ENCODE measurements at regions not wholly inside any gene's neighbourhood (a gene's known extent, or its start where the extent isn't known, plus 50 kb on each side); places are given as distances from the start of the nearest gene placed in this dataset.

DNA sequence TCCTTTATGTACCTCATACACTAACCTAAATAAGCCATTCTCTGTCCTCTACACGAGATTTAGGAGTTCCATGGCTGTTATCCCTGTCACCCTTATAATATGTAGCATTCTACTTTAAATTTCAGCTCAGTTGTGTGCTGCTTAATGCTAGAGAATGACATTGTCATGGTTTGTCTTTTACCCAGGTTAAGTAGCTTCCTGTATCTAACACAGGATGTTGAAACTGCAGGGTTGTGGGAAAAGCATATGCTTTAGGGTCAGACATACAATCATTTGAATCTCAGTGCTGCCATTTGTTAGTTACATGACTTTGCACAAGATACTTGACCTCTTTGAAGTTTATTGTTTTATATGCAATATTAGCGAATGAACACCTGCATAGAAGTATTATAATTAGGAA, 235.1 kb upstream of the CACNA2D1 start:
- no peaks in the 10 kb centered on the region for H3K9me3 ChIP-seq (replicated peaks; ENCODE audit: control insufficient read depth, insufficient read depth, low read length)
- ChIA-PET CTCF (no interaction called here), POLR2A (no interaction called here)
- TF ChIP-seq MYC (IDR thresholded peaks at IDR 0.05; ENCODE audit: low read depth, low read length) (no peak), JUN (IDR thresholded peaks at IDR 0.05; ENCODE audit: borderline replicate concordance, insufficient read depth, insufficient read length, low read depth) (no peak), POLR2A (IDR thresholded peaks at IDR 0.05; ENCODE audit: low read depth, low read length) (no peak)
- TF ChIP-seq, protein P1, sequence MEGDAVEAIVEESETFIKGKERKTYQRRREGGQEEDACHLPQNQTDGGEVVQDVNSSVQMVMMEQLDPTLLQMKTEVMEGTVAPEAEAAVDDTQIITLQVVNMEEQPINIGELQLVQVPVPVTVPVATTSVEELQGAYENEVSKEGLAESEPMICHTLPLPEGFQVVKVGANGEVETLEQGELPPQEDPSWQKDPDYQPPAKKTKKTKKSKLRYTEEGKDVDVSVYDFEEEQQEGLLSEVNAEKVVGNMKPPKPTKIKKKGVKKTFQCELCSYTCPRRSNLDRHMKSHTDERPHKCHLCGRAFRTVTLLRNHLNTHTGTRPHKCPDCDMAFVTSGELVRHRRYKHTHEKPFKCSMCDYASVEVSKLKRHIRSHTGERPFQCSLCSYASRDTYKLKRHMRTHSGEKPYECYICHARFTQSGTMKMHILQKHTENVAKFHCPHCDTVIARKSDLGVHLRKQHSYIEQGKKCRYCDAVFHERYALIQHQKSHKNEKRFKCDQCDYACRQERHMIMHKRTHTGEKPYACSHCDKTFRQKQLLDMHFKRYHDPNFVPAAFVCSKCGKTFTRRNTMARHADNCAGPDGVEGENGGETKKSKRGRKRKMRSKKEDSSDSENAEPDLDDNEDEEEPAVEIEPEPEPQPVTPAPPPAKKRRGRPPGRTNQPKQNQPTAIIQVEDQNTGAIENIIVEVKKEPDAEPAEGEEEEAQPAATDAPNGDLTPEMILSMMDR (IDR thresholded peaks at IDR 0.05; ENCODE audit: extremely low read depth in 1 of 2, insufficient read depth in 1 of 2, low read depth in 1 of 2, low read length in 2 of 2): no peak
- H3K9me1 ChIP-seq (replicated peaks; ENCODE audit: control insufficient read depth, extremely low read depth, insufficient read depth, low read length): no peaks in the 10 kb centered on the region
- no peaks in the 10 kb centered on the region for H3K4me1 ChIP-seq (ENCODE audit: control insufficient read depth, extremely low read depth, insufficient read depth, low read length)
- no peak for FAIRE-seq
- no TSS peak for BruUV-seq (replicated peaks)
- DNase-seq (ENCODE audit: low read depth, low spot score): no peak
- H3K4me3 ChIP-seq (replicated peaks in 1 of 3; ENCODE audit: insufficient read depth in 1 of 3, low read depth in 1 of 3, low read length in 3 of 3): no peak overlapping the region
- no peak overlapping the region for H3K27ac ChIP-seq (ENCODE audit: insufficient read depth, low read depth, low read length)
- dilution Hi-C loops (cut with MboI; ENCODE audit: extremely low pct_ligation_motif_present, low sequenced_read_pairs): no loop called here
- no peak overlapping the region for H3K9ac ChIP-seq (replicated peaks; ENCODE audit: extremely low read depth, insufficient read depth, low read length)
- intact Hi-C loops (cut with micrococcal nuclease): no loop called here
- no peaks in the 10 kb centered on the region for H3K27me3 ChIP-seq (ENCODE audit: control insufficient read depth in 2 of 2, insufficient read depth in 2 of 2, low read length in 2 of 2)
- no peak overlapping the region for H2AFZ ChIP-seq (ENCODE audit: low read depth, low read length)
- H3K79me2 ChIP-seq (ENCODE audit: control insufficient read depth, insufficient read depth, low read length): no peaks in the 10 kb centered on the region
- no peak overlapping the region for H3K4me2 ChIP-seq (ENCODE audit: insufficient read depth, low read length)
- H3K36me3 ChIP-seq (ENCODE audit: control insufficient read depth in 2 of 2, extremely low read depth in 1 of 2, insufficient read depth in 2 of 2, low read length in 2 of 2): no peaks in the 10 kb centered on the region
- no peaks in the 10 kb centered on the region for H4K20me1 ChIP-seq (replicated peaks; ENCODE audit: control insufficient read depth, extremely low read depth, insufficient read depth, low read length)

DNA sequence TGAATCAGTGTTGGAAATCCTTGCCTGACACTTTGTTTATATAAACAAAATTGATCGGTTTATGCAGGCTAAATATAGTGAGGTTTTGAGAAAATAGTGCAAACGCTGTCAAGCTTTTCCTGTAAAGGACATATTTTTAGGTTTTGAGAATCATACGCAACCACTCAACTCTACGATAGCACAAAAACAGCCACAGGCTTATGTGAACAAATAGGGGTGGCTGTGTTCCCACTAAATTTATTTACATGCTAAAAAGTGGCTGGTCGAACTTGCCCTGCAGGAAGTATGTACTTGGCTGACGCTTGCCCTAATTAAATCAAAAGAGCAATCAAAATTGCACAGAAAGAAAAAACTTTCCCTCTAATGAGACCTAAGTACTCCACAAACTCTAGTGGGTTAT, 234.7 kb upstream of the CACNA2D1 start:
- Histone ChIP-seq H4K20me1 (replicated peaks; ENCODE audit: control insufficient read depth, extremely low read depth, insufficient read depth, low read length) (no peaks in the 10 kb centered on the region), H3K27ac (ENCODE audit: insufficient read depth, low read depth, low read length) (no peak overlapping the region), H3K4me3 (replicated peaks in 1 of 3; ENCODE audit: insufficient read depth in 1 of 3, low read depth in 1 of 3, low read length in 3 of 3) (no peak overlapping the region), H3K9ac (replicated peaks; ENCODE audit: extremely low read depth, insufficient read depth, low read length) (no peak overlapping the region), H3K4me2 (ENCODE audit: insufficient read depth, low read length) (no peak overlapping the region), H3K9me3 (replicated peaks; ENCODE audit: control insufficient read depth, insufficient read depth, low read length) (no peaks in the 10 kb centered on the region), H3K9me1 (replicated peaks; ENCODE audit: control insufficient read depth, extremely low read depth, insufficient read depth, low read length) (no peaks in the 10 kb centered on the region), H3K4me1 (ENCODE audit: control insufficient read depth, extremely low read depth, insufficient read depth, low read length) (no peaks in the 10 kb centered on the region), H3K79me2 (ENCODE audit: control insufficient read depth, insufficient read depth, low read length) (no peaks in the 10 kb centered on the region), H3K36me3 (ENCODE audit: control insufficient read depth in 2 of 2, extremely low read depth in 1 of 2, insufficient read depth in 2 of 2, low read length in 2 of 2) (no peaks in the 10 kb centered on the region), H3K27me3 (ENCODE audit: control insufficient read depth in 2 of 2, insufficient read depth in 2 of 2, low read length in 2 of 2) (no peaks in the 10 kb centered on the region), H2AFZ (ENCODE audit: low read depth, low read length) (no peak overlapping the region)
- intact Hi-C loops (cut with micrococcal nuclease) (no loop called here), dilution Hi-C loops (cut with MboI; ENCODE audit: extremely low pct_ligation_motif_present, low sequenced_read_pairs) (no loop called here)
- no peak for DNase-seq (ENCODE audit: low read depth, low spot score)
- no TSS peak for BruUV-seq (replicated peaks)
- POLR2A ChIA-PET: no interaction called here
- no peak for TF ChIP-seq POLR2AphosphoS5 (IDR thresholded peaks at IDR 0.05; ENCODE audit: insufficient read depth, low read depth, low read length)
- TF ChIP-seq, protein P2, sequence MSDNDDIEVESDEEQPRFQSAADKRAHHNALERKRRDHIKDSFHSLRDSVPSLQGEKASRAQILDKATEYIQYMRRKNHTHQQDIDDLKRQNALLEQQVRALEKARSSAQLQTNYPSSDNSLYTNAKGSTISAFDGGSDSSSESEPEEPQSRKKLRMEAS (IDR thresholded peaks at IDR 0.05; ENCODE audit: insufficient read depth, insufficient read length): no peak
- no peak for TF ChIP-seq EZH2 (IDR thresholded peaks at IDR 0.05; ENCODE audit: borderline replicate concordance, low read depth, low read length, severe bottlenecking)
- TF ChIP-seq MYC (IDR thresholded peaks at IDR 0.05; ENCODE audit: low read depth, low read length): no peak
- no peak for TF ChIP-seq POLR2A (IDR thresholded peaks at IDR 0.05; ENCODE audit: low read depth, low read length)
- no peak for TF ChIP-seq JUN (IDR thresholded peaks at IDR 0.05; ENCODE audit: borderline replicate concordance, insufficient read depth, insufficient read length, low read depth)
- no peak for TF ChIP-seq FOS (IDR thresholded peaks at IDR 0.05; ENCODE audit: borderline replicate concordance, insufficient read depth, low read length)
- TF ChIP-seq, protein P1 (IDR thresholded peaks at IDR 0.05; ENCODE audit: extremely low read depth in 1 of 2, insufficient read depth in 1 of 2, low read depth in 1 of 2, low read length in 2 of 2): no peak
- TF ChIP-seq GATA2 (IDR thresholded peaks at IDR 0.05; ENCODE audit: insufficient read depth, insufficient read length, low read depth, low read length): no peak
- CTCF ChIA-PET: interaction anchor here (2.0 kb wide), 1 partner anchor 9 kb away, joined by 8 read pairs; no protein-coding TSS in a partner anchor
- no peak for FAIRE-seq
